HG03469 (cell line): ENCODE measurements at regions not wholly inside any gene's neighbourhood (a gene's known extent, or its start where the extent isn't known, plus 50 kb on each side); places are given as distances from the start of the nearest gene placed in this dataset.

Experiments used
- ATAC-seq: cut with Tn5 transposase; IDR thresholded peaks from one replicate; pipeline ENCODE4 v1.9.1; 2021; ENCODE audit warnings: mild to moderate bottlenecking, moderate library complexity, moderate number of reproducible peaks; ENCODE audit not compliant: unreplicated experiment

DNA sequence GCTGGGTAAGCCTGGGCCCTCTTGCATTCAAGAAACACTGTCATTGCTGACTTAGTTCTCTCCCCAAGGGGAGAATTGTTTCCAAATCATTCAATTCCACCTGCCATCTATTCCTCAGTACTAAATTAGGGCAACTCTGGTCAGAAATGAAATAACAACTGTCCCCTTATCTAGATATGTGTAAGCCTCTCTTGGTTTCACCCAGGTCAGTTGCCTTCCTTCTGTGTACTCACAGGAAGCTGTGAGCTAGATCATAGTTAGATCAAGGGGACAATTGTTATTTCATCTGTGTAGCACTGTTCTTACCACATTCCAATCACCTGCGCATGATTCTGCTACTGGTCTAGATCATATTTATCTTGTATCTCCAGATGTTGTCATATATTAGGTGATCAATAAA lies 483.0 kb upstream of the SORCS1 start:
- no peak for ATAC-seq

- no peak for ATAC-seq
Observed at GRCh38 chr10:107631876-107632275, 467.4 kb upstream of the SORCS1 start.

GRCh38 chr10:107626862-107627261 lies 462.4 kb upstream of the SORCS1 start:
- no peak for ATAC-seq

DNA sequence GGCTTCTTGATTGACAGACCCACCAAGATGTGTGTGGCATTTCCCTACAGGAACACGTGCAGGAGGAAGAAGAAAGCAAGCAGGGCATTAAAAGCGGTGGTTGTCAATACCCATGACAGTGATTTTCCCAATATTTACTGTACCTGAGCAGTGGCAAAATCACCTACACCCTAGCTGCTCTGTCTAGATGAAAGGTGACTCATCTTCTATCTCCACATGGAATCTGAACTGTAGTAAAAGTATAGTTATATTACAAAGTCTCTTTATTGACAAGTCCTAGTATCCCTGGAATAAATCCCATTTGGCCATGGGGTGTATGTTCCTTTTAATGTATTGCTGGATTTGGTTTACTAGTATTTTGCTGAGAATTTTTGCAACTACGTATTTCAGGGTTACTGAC lies 458.8 kb upstream of the SORCS1 start:
- no peak for ATAC-seq

GRCh38 chr10:107619139-107619538 lies 454.6 kb upstream of the SORCS1 start:
- ATAC-seq = no peak

GRCh38 chr10:107618504-107618994 lies 454.0 kb upstream of the SORCS1 start:
- ATAC-seq = no peak

DNA sequence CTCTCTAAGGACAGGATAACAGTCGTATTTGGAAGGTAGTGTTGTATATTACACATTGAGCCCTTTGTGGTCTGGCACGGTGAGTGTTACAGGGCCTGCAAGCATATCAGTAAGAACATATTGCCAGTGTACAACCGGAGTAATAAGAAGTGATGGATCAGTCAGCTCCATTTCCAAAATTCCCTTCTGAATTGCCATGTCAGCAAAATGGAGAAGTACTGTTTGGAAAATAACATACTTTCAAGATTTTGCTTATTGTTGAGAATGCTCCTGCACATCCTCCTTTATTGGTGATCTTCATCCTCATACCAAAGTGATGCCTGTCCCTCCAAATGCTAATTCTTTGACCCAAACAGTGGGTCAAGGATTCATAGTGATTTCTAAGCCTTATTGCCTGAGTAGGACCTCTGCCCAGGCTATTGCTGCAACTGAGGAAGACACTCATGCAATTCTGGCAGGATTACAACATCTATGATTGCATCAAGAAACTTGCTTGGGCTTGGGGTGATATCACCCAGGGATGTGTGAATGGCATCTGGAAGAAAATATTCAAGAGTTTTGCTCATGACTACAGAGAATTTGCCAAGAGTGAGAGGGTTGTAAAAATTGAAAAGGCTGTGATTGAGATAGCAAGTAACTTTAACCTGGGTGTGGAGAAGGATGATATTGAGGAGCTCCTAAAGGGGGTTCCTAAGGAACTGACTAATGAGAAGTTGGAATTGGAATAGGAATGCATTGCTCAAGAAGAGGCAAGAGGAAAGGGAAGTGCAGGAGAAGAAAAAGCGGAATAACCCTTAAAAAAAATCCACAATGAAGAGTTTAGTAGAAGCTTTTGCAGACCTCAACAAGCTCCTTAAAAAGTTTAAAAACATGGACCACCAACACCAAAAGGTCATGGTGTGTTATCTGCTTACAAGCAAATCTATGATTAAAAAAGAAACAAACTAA lies 452.2 kb upstream of the SORCS1 start:
- ATAC-seq = no peak

DNA sequence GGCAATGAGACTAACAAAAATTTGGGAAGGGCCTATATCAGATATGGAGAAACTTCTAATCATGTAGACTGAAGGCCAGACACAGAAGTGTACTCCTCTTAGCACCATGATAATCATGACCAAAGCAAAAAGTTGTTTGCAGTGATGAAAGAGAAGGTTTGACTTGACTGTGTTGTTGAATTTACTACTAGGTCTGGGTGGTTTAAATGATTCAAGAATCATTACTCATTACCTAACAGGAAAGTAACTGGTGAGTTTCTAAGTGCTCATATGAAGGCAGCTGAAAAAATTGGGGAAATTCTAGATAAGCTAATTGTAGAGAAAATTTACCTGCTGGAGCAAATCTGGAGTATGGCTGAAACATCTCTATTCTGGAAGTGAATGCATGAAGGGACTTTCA lies 451.5 kb upstream of the SORCS1 start:
- no peak for ATAC-seq

GRCh38 chr10:107614939-107615685 lies 450.6 kb upstream of the SORCS1 start:
- ATAC-seq = no peak

GRCh38 chr10:107611115-107611514 lies 446.6 kb upstream of the SORCS1 start:
- ATAC-seq = no peak

GRCh38 chr10:107589081-107589480 lies 424.6 kb upstream of the SORCS1 start:
- no peak for ATAC-seq

GRCh38 chr10:107585630-107586029 lies 421.1 kb upstream of the SORCS1 start:
- no peak for ATAC-seq

DNA sequence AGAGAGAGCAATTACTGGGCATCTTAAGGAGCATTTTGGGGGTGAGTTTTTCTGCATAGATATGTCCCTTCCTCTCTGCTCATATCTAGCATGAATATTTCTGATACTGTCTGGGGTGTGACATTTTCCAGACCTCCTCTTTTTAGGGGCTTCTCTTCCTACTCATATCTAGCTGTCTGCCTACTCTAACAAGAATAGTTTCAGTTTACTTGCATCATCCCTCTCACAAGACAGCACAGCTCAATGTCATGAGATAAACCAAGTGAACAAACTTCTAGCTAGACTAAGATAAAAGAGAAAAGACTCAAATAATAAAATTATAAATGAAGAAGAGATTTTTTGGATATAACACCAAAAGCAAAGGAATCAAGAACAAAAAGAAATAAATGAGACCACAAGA lies 419.5 kb upstream of the SORCS1 start:
- ATAC-seq = no peak

DNA sequence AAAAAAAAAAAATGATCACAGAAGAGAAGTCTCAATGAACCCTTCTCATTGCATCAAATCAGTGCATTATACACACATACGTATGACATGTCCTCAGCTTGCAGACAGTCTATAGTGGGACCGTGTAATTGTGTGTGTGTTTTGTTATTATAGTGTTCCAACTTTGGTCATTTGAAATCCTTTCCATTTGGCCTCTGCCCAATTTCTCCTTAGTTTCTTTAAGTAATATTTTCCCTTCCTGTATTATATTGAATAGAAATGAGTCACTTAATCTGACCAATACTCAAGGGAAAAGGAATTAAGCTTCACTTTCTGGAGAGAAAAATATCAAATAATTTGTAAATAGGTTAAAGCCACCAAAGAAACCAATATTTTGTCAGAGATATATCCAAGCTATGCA lies 415.5 kb upstream of the SORCS1 start:
- no peak for ATAC-seq

DNA sequence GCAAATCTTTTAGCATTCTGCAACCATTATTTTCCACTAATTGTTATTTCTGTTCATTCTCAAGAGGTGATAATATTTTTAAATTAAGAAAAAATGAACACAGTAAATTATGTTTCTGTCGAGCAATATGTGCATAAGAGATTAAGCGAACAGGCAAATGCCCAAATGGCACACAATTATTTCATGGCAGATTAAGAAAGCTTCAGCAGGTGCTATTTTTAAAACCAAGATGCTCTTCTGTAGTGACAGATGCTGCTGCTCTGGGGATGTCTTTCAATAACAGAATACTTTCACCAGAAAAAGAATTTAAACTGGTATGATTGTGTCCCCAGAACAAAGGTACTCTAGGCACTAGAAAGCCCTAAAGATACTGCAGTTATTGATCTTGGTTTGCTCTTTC lies 412.7 kb upstream of the SORCS1 start:
- no peak for ATAC-seq

- ATAC-seq = no peak
Observed at GRCh38 chr10:107576746-107577145, 412.2 kb upstream of the SORCS1 start.

DNA sequence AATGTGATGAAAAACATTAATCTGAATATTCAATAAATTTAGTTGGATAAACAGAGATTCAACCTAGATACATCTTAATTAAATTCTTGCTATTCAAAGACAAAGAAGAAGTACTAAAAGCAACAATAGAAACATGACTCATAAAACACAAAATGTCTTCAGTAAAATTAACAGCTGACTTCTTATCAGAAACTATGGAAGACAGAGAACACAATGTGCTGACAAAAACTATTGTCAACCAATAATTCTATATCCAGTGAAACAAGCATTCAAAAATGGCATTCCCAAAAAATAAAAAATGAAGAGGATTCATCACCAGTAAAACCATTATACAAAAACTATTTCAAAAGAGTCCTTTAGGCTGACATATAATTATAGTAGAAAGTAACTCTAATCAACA lies 400.5 kb upstream of the SORCS1 start:
- ATAC-seq = no peak

DNA sequence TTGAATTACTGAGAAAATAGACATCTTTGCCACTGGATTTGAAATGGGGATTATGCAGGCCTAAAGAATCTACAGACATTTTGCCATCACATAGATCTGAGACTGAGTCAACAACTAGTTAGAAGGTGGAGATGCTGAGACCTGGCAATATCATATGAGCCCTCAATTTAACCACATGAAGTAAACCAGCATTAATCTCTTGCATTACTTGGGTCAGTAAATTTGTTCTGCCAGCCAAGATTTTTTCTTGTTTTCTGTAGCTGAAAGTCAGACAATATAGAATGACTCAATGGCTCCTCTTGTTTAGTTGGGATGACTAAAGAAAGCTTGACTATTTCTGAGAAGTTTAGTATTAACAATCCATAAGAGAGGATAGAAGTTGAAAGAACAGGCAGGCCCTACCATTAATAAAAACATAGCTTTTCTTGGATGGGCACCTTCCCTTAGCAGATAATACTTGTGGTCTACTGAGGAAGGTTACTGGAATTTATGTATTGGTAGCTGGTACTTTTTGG lies 396.7 kb upstream of the SORCS1 start:
- no peak for ATAC-seq

DNA sequence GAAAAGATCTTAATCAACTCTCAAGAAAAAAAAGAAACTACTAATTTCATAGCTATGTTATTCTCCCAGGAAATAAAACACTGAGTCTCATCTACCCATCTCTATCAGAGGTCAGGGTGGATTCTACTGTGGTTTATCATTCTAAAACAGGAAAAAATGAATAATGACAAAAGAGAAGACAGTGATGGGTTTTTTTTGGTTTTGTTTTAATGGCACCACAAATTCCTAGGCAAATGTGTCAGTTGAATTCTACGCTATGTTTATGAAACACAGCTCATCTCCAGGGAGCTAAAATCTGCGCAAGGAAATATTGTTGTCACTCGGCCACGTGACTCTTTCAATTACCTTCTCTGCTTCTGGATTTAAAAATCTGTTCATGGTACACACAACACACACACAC lies 393.4 kb upstream of the SORCS1 start:
- ATAC-seq = no peak

- ATAC-seq = no peak
Observed at GRCh38 chr10:107554333-107554732, 389.8 kb upstream of the SORCS1 start.

- no peak for ATAC-seq
Observed at GRCh38 chr10:107553470-107553869, 389.0 kb upstream of the SORCS1 start.

- no peak for ATAC-seq
Observed at GRCh38 chr10:107552963-107553362, 388.5 kb upstream of the SORCS1 start.
